Fibroblast of mammary gland (primary cell): ENCODE measurements at regions not wholly inside any gene's neighbourhood (a gene's known extent, or its start where the extent isn't known, plus 50 kb on each side); places are given as distances from the start of the nearest gene placed in this dataset.

ENCODE experiments used
- DNase-seq: peaks from one replicate; pipeline ENCODE4 v3.0.0-alpha.2; 2010; ENCODE audit warnings: low read depth
- H3K4me3 ChIP-seq: 2 replicates; pipeline ENCODE4 v1.5.1; 2011; ENCODE audit warnings: low read depth, mild to moderate bottlenecking, low read length, moderate library complexity; ENCODE audit not compliant: control insufficient read depth
- TF ChIP-seq, protein P1 (sequence below): conservative IDR thresholded peaks from 2 replicates; pipeline ENCODE4 v1.5.1; 2011; ENCODE audit warnings: low read depth, low read length, inconsistent platforms; ENCODE audit not compliant: control insufficient read depth, insufficient read depth

GRCh38 chr14:58947156-58947555, 241.3 kb upstream of the DAAM1 start:
- H3K4me3 ChIP-seq: no peak overlapping the region
- no peak for DNase-seq
- TF ChIP-seq, protein P1, sequence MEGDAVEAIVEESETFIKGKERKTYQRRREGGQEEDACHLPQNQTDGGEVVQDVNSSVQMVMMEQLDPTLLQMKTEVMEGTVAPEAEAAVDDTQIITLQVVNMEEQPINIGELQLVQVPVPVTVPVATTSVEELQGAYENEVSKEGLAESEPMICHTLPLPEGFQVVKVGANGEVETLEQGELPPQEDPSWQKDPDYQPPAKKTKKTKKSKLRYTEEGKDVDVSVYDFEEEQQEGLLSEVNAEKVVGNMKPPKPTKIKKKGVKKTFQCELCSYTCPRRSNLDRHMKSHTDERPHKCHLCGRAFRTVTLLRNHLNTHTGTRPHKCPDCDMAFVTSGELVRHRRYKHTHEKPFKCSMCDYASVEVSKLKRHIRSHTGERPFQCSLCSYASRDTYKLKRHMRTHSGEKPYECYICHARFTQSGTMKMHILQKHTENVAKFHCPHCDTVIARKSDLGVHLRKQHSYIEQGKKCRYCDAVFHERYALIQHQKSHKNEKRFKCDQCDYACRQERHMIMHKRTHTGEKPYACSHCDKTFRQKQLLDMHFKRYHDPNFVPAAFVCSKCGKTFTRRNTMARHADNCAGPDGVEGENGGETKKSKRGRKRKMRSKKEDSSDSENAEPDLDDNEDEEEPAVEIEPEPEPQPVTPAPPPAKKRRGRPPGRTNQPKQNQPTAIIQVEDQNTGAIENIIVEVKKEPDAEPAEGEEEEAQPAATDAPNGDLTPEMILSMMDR: no peak

DNA sequence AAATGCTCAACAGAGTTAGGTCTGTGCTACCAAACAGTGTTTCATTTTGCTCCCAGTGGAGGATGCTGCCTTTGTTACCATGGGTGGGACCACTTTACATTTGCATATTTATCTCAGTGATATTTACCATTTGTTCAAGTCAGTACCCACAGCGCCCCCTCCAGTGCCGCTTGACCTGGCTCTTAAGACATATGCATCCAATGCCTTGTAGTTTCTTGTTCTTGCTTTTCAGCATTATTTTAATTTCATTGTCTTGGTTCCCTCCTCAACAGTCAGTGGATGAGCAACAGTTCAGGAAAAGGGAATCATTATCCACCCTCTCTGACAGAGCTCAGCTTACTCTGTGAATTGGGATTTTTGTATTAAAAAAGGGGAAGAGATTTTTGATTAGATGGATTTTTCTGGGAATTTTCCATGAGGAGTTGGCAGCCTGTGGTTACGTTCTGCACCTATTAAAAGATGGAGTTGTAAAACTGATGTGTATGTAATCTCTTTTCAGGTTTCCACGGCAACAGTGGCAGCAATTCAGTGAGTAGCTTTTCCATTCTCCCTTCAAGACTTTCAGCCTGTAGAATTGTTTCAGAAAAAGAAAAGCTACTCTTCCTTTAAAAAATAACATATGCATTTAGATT, 240.5 kb upstream of the DAAM1 start:
- TF ChIP-seq, protein P1: peak; percentile 20
- peak; percentile 24 for DNase-seq

GRCh38 chr14:58950555-58950954, 237.9 kb upstream of the DAAM1 start:
- no peak overlapping the region for H3K4me3 ChIP-seq

More for the DNA sequence above, 240.5 kb upstream of the DAAM1 start:
- H3K4me3 ChIP-seq: no peak overlapping the region

GRCh38 chr14:58951143-58951542, 237.3 kb upstream of the DAAM1 start:
- no peak for DNase-seq
- no peak overlapping the region for H3K4me3 ChIP-seq
- TF ChIP-seq, protein P1: no peak

More at GRCh38 chr14:58950555-58950954, 237.9 kb upstream of the DAAM1 start:
- no peak for DNase-seq
- TF ChIP-seq, protein P1: no peak

DNA sequence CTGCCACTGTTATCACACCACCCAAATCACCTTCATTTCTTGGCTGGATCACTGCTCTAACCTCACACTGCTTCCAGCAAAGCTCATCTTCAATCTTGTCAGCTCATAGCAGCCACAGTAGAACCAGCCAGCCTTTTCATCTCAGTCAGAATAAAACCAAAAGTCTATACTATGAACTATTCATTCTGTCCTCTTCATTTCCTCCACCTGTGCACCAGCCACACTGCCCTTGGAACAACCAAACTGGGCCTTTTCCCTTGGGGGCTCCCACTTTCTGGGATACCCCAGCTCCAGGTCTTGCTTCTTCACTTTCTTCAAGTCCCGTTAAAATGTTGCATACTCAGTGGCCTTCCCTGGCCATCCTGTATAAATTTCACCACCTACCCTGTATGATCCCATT, 234.4 kb upstream of the DAAM1 start:
- TF ChIP-seq, protein P1: no peak
- no peak overlapping the region for H3K4me3 ChIP-seq
- no peak for DNase-seq

- TF ChIP-seq, protein P1: no peak
- no peak for DNase-seq
- H3K4me3 ChIP-seq: no peak overlapping the region
Measured at GRCh38 chr14:58954901-58955861, 233.3 kb upstream of the DAAM1 start.
